A549 (cell line): ENCODE measurements at regions not wholly inside any gene's neighbourhood (a gene's known extent, or its start where the extent isn't known, plus 50 kb on each side); places are given as distances from the start of the nearest gene placed in this dataset.

Experiments used
- ATAC-seq, 2 experiments: fragments of 200-7000 bp in 1 of 2; fragments of >200 bp in 1 of 2; cut with Nextera tagmentation in 1 of 2; cut with Tn5 transposase in 1 of 2; 3 replicates each; pipeline versions ENCODE4 v1.8.0 to v1.9.1; 2018 to 2020; ENCODE audit warnings: mild to moderate bottlenecking in 1 of 2, moderate library complexity in 1 of 2
- CTCF ChIA-PET: fragments of 300-600 bp; sonication (Branson Sonifier 250); formaldehyde crosslinking; extraction: SDS; loops from one replicate; lab custom pipeline; 2021; ENCODE audit warnings: antibody characterized with exemption, inconsistent platforms; lab: Yijun Ruan, JAX
- POLR2A ChIA-PET: fragments of 350-600 bp; formaldehyde crosslinking; extraction: SDS; loops from one replicate; lab custom pipeline; 2021; ENCODE audit warnings: antibody characterized with exemption, inconsistent platforms; lab: Yijun Ruan, JAX
- DNase-seq, 2 experiments: peaks; one replicate each; pipeline versions ENCODE4 v3.0.0 to v3.0.0-alpha.2; 2011 to 2016; ENCODE audit warnings: low read depth in 1 of 2, low spot score in 1 of 2
- FAIRE-seq: peaks from 2 replicates; lab custom pipeline; 2011; peaks lifted over from hg19 to GRCh38; lab: Jason Lieb, UNC
- H3K27ac ChIP-seq, 2 experiments: fragments of >200 bp; sonication (Bioruptor Twin); formaldehyde crosslinking; 3 replicates each; pipeline ENCODE4 v1.5.1; 2016 to 2017
- H3K4me1 ChIP-seq: fragments of >200 bp; sonication (Bioruptor Twin); formaldehyde crosslinking; 3 replicates; pipeline ENCODE4 v1.6.1; 2016
- H3K4me2 ChIP-seq: fragments of >200 bp; sonication (Bioruptor Twin); formaldehyde crosslinking; 3 replicates; pipeline ENCODE4 v1.6.1; 2016
- H3K4me3 ChIP-seq: fragments of >200 bp; sonication (Bioruptor Twin); formaldehyde crosslinking; 3 replicates; pipeline ENCODE4 v1.5.1; 2016
- H3K9me3 ChIP-seq: fragments of >200 bp; sonication (Bioruptor Twin); formaldehyde crosslinking; 3 replicates; pipeline ENCODE4 v1.6.1; 2016
- CBX2 ChIP-seq: fragments of 200-600 bp; sonication (generic); IDR thresholded peaks from 2 replicates; pipeline ENCODE4 v1.6.1; 2016; ENCODE audit warnings: low read depth, mild to moderate bottlenecking, borderline replicate concordance
- CEBPB ChIP-seq, 2 experiments: fragments of >200 bp in 1 of 2; sonication (Bioruptor Twin) in 1 of 2; formaldehyde crosslinking in 1 of 2; IDR thresholded peaks; 2 replicates each; pipeline ENCODE4 v1.6.1; 2012 to 2016
- EP300 ChIP-seq, 2 experiments: fragments of >200 bp; sonication (Bioruptor Twin); formaldehyde crosslinking; IDR thresholded peaks; 2 replicates in 1 of 2; 3 replicates in 1 of 2; pipeline ENCODE4 v1.6.1; 2016 to 2017
- ESRRA ChIP-seq: fragments of 150-350 bp; IDR thresholded peaks from 2 replicates; pipeline ENCODE4 v1.6.1; 2014; ENCODE audit warnings: mild to moderate bottlenecking, low read length, borderline replicate concordance
- FOSB ChIP-seq: fragments of 250-450 bp; sonication (Bioruptor Pico); IDR thresholded peaks from 2 replicates; pipeline ENCODE4 v1.5.0; 2020; ENCODE audit warnings: mild to moderate bottlenecking, moderate library complexity
- FOSL2 ChIP-seq, 2 experiments: fragments of 450-650 bp in 1 of 2; fragments of >200 bp in 1 of 2; sonication (Bioruptor Twin) in 1 of 2; formaldehyde crosslinking; IDR thresholded peaks; 2 replicates each; pipeline versions ENCODE4 v1.5.0 to v1.6.1; 2016 to 2020; ENCODE audit warnings: mild to moderate bottlenecking in 1 of 2, moderate library complexity in 1 of 2
- FOXS1 ChIP-seq: fragments of 250-450 bp; sonication (Bioruptor Pico); IDR thresholded peaks from 2 replicates; pipeline ENCODE4 v1.5.0; 2020; ENCODE audit warnings: mild to moderate bottlenecking, moderate library complexity
- HOXA7 ChIP-seq: fragments of 250-450 bp; sonication (Bioruptor Pico); IDR thresholded peaks from 2 replicates; pipeline ENCODE4 v1.5.0; 2020; ENCODE audit warnings: mild to moderate bottlenecking, moderate library complexity
- HOXB5 ChIP-seq: fragments of 250-450 bp; sonication (Bioruptor Pico); IDR thresholded peaks from 2 replicates; pipeline ENCODE4 v1.5.0; 2020; ENCODE audit warnings: mild to moderate bottlenecking, moderate library complexity
- KDM1A ChIP-seq: fragments of 200-600 bp; sonication (generic); IDR thresholded peaks from 2 replicates; pipeline ENCODE4 v1.6.1; 2016; ENCODE audit warnings: low read depth, mild to moderate bottlenecking
- KDM5A ChIP-seq: fragments of 200-600 bp; sonication (generic); IDR thresholded peaks from 2 replicates; pipeline ENCODE4 v1.6.1; 2016; ENCODE audit warnings: antibody characterized with exemption, mild to moderate bottlenecking
- MAZ ChIP-seq: fragments of 150-350 bp; IDR thresholded peaks from 2 replicates; pipeline ENCODE4 v1.6.1; 2014; ENCODE audit warnings: antibody characterized with exemption, low read depth, low read length, borderline replicate concordance
- MYC ChIP-seq: IDR thresholded peaks from 2 replicates; pipeline ENCODE4 v1.6.1; 2012; ENCODE audit warnings: mild to moderate bottlenecking, inconsistent platforms, low read length, improper control_type of control experiment, borderline replicate concordance
- NFE2L2 ChIP-seq: fragments of 150-350 bp; conservative IDR thresholded peaks from 2 replicates; pipeline ENCODE4 v1.6.1; 2014; ENCODE audit warnings: low read length
- PHF8 ChIP-seq: fragments of 200-600 bp; sonication (generic); IDR thresholded peaks from 2 replicates; pipeline ENCODE4 v1.6.1; 2016; ENCODE audit warnings: low read depth, mild to moderate bottlenecking, antibody characterized with exemption, moderate library complexity, borderline replicate concordance
- POLR2A ChIP-seq: IDR thresholded peaks from 2 replicates; pipeline ENCODE4 v1.6.1; 2012; ENCODE audit warnings: mild to moderate bottlenecking, low read length
- RAD21 ChIP-seq, 2 experiments: fragments of >200 bp in 1 of 2; sonication (Bioruptor Twin) in 1 of 2; formaldehyde crosslinking in 1 of 2; IDR thresholded peaks in 1 of 2; conservative IDR thresholded peaks in 1 of 2; 2 replicates in 1 of 2; 3 replicates in 1 of 2; pipeline ENCODE4 v1.6.1; 2012 to 2018; ENCODE audit warnings: inconsistent platforms in 1 of 2
- RARB ChIP-seq: fragments of 250-450 bp; sonication (Bioruptor Pico); IDR thresholded peaks from 2 replicates; pipeline ENCODE4 v1.8.0; 2021; ENCODE audit warnings: mild to moderate bottlenecking, moderate library complexity
- SREBF2 ChIP-seq: fragments of 450-650 bp; IDR thresholded peaks from 2 replicates; pipeline ENCODE4 v1.6.1; 2014; ENCODE audit warnings: mild to moderate bottlenecking, moderate library complexity
- TFCP2L1 ChIP-seq: fragments of 250-450 bp; sonication (Bioruptor Pico); IDR thresholded peaks from 2 replicates; pipeline ENCODE4 v1.5.0; 2021; ENCODE audit warnings: mild to moderate bottlenecking
- ZFP36 ChIP-seq: fragments of 450-650 bp; IDR thresholded peaks from 2 replicates; pipeline ENCODE4 v1.6.1; 2014; ENCODE audit warnings: borderline replicate concordance; ENCODE audit not compliant: partially characterized antibody
- ZSCAN20 ChIP-seq: fragments of 250-450 bp; sonication (Bioruptor Pico); IDR thresholded peaks from 2 replicates; pipeline ENCODE4 v1.8.0; 2022; ENCODE audit warnings: mild to moderate bottlenecking, moderate library complexity
- WGBS: methylation state at CpG from one replicate; pipeline ENCODE4 v1.1.6; 2017; ENCODE audit errors: missing lambda C conversion rate; 5-methylcytosine and 5-hydroxymethylcytosine counted together
- TF ChIP-seq, protein P1 (sequence below): IDR thresholded peaks from 2 replicates; pipeline ENCODE4 v1.6.1; 2012
- TF ChIP-seq, protein P2 (sequence below): fragments of 150-350 bp; IDR thresholded peaks from 2 replicates; pipeline ENCODE4 v1.6.1; 2014; ENCODE audit warnings: low read depth, mild to moderate bottlenecking, low read length
- TF ChIP-seq, protein P3 (sequence below): fragments of 200-600 bp; sonication (generic); IDR thresholded peaks from 2 replicates; pipeline ENCODE4 v1.6.1; 2016; ENCODE audit warnings: antibody characterized with exemption, mild to moderate bottlenecking, moderate library complexity

DNA sequence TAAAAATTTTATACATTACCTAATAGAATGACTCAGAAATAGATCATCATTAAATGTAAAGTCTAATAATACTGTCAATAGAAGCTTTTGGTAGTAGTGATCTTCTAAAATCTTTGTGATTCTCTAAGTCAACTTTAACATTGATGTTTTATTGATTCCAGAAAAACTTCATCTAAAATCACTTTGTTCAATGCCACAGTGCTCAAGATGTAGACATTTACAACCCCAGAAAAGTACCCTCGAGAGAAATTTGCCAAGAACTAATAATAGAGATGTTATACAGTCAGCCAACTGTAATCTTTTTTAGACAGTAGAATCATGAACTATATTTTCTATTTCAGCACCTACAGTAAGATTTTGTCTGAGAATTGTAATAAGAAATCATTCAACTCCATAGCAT lies 369.2 kb upstream of the AKR1E2 start:
- H3K4me3 ChIP-seq = no peak overlapping the region
- ChIA-PET POLR2A (no interaction called here), CTCF (no interaction called here)
- H3K4me1 ChIP-seq = peaks cover 16% of the 10 kb centered on the region
- H3K9me3 ChIP-seq = peaks cover 3% of the 10 kb centered on the region; the same call in 1 of the 3 replicates
- TF ChIP-seq KDM5A = no peak
- TF ChIP-seq RARB (CRISPR knock-in tag) = no peak
- TF ChIP-seq SREBF2 = no peak
- TF ChIP-seq HOXB5 = no peak
- no peak for TF ChIP-seq CBX2
- no peak for TF ChIP-seq FOXS1 (CRISPR knock-in tag)
- TF ChIP-seq, protein P1, sequence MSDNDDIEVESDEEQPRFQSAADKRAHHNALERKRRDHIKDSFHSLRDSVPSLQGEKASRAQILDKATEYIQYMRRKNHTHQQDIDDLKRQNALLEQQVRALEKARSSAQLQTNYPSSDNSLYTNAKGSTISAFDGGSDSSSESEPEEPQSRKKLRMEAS = no peak
- TF ChIP-seq TFCP2L1 = no peak
- TF ChIP-seq PHF8 = no peak
- TF ChIP-seq MYC = no peak
- no peak for TF ChIP-seq ZSCAN20 (CRISPR knock-in tag)
- TF ChIP-seq EP300 (IDR thresholded peaks at IDR 0.05) = no peak
- no peak for TF ChIP-seq ZFP36
- TF ChIP-seq, protein P2, sequence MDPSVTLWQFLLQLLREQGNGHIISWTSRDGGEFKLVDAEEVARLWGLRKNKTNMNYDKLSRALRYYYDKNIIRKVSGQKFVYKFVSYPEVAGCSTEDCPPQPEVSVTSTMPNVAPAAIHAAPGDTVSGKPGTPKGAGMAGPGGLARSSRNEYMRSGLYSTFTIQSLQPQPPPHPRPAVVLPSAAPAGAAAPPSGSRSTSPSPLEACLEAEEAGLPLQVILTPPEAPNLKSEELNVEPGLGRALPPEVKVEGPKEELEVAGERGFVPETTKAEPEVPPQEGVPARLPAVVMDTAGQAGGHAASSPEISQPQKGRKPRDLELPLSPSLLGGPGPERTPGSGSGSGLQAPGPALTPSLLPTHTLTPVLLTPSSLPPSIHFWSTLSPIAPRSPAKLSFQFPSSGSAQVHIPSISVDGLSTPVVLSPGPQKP = no peak
- TF ChIP-seq KDM1A = no peak
- no peak for TF ChIP-seq RAD21 (conservative IDR thresholded peaks at IDR 0.05 in 1 of 2, IDR thresholded peaks at IDR 0.05 in 1 of 2)
- TF ChIP-seq NFE2L2 = no peak
- no peak for TF ChIP-seq FOSB (CRISPR knock-in tag)
- 56% methylated on average over 1 of the region's 1 CpG for WGBS
- DNase-seq = no peak
- no peak for FAIRE-seq
- no peak overlapping the region for H3K27ac ChIP-seq
- ATAC-seq = no peak
- no peak overlapping the region for H3K4me2 ChIP-seq

DNA sequence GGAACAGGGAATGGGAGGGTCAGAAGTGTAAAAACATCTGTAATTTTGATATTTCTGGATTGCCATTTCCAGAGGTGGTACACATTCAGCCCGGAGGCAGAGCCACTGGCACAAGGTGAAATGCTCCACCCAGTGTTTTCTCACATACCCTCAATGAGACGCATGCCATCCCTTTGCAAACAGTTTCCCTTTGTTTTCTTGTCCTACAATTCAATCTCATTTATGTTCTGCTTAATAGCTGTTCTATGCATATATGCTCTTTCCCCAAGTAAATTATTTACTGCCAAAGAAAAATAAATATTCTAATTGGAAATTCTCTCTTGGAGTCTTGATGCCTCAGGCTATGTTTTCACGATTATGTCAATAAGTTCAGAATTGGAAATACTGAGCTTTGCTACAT lies 369.7 kb upstream of the AKR1E2 start:
- POLR2A ChIA-PET = no interaction called here
- TF ChIP-seq FOSL2 (IDR thresholded peaks at IDR 0.05) = no peak
- no peak for TF ChIP-seq FOSL2 (CRISPR knock-in tag; IDR thresholded peaks at IDR 0.05)
- no peak for TF ChIP-seq ZSCAN20 (CRISPR knock-in tag)
- no peak for TF ChIP-seq HOXA7 (CRISPR knock-in tag)
- TF ChIP-seq MAZ = no peak
- TF ChIP-seq POLR2A = no peak
- TF ChIP-seq CEBPB (IDR thresholded peaks at IDR 0.05) = no peak
- TF ChIP-seq, protein P3, sequence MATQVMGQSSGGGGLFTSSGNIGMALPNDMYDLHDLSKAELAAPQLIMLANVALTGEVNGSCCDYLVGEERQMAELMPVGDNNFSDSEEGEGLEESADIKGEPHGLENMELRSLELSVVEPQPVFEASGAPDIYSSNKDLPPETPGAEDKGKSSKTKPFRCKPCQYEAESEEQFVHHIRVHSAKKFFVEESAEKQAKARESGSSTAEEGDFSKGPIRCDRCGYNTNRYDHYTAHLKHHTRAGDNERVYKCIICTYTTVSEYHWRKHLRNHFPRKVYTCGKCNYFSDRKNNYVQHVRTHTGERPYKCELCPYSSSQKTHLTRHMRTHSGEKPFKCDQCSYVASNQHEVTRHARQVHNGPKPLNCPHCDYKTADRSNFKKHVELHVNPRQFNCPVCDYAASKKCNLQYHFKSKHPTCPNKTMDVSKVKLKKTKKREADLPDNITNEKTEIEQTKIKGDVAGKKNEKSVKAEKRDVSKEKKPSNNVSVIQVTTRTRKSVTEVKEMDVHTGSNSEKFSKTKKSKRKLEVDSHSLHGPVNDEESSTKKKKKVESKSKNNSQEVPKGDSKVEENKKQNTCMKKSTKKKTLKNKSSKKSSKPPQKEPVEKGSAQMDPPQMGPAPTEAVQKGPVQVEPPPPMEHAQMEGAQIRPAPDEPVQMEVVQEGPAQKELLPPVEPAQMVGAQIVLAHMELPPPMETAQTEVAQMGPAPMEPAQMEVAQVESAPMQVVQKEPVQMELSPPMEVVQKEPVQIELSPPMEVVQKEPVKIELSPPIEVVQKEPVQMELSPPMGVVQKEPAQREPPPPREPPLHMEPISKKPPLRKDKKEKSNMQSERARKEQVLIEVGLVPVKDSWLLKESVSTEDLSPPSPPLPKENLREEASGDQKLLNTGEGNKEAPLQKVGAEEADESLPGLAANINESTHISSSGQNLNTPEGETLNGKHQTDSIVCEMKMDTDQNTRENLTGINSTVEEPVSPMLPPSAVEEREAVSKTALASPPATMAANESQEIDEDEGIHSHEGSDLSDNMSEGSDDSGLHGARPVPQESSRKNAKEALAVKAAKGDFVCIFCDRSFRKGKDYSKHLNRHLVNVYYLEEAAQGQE = no peak
- no peak for TF ChIP-seq ESRRA
- TF ChIP-seq MYC = no peak
- TF ChIP-seq, protein P2 = no peak
- 62% methylated on average over 3 of the region's 3 CpGs for WGBS
- FAIRE-seq = no peak
- Histone ChIP-seq H3K27ac (no peak overlapping the region), H3K4me1 (peaks cover 16% of the 10 kb centered on the region), H3K4me2 (no peak overlapping the region), H3K4me3 (no peak overlapping the region), H3K9me3 (peaks cover 3% of the 10 kb centered on the region; the same call in 1 of the 3 replicates)
- CTCF ChIA-PET = interaction anchor here (0.5 kb wide), 1 partner anchor 41 kb away, joined by 3 read pairs; no protein-coding TSS in a partner anchor
- ATAC-seq = no peak
- no peak for DNase-seq
